ENCODE measurements at regions not wholly inside any gene's neighbourhood (a gene's known extent, or its start where the extent isn't known, plus 50 kb on each side); places are given as distances from the start of the nearest gene placed in this dataset.

DNA sequence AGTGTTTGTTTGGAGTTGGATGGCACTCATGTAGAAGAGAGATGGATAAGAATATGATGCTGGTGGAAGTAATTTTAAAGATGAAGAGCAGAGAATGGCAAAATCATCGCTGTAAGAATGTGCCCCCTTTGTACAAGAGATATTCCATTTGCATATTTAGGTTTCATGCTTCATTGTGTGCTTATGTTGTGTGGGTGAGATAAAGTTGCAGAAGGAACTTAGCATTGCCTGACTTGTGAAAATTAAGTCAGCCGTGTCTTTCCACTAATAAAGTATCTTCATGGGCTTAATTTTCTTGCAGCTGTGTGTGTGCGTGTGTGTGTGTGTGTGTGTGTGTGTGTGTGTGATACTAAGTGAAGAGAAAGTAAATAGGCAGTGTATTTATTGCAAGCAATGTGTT lies 381.9 kb downstream of the OTUD1 start:
- H3K4me1 ChIP-seq (ENCODE audit: insufficient read depth, low read length): no peaks in the 10 kb centered on the region
- DNase-seq (ENCODE audit: low read depth) (no peak), FAIRE-seq (no peak)
- Mint-ChIP-seq H3K27me3 (ENCODE audit: low read depth, unreplicated experiment) (peaks cover 3% of the 10 kb centered on the region), H3K36me3 (ENCODE audit: low read depth, unreplicated experiment) (no peaks in the 10 kb centered on the region), H3K9me3 (ENCODE audit: unreplicated experiment) (no peaks in the 10 kb centered on the region), H3K4me3 (ENCODE audit: unreplicated experiment) (no peak overlapping the region), H3K27ac (ENCODE audit: unreplicated experiment) (no peak overlapping the region), H3K4me1 (ENCODE audit: low read depth, unreplicated experiment) (no peaks in the 10 kb centered on the region)
- H3K4me2 ChIP-seq (ENCODE audit: low read length): no peak overlapping the region
- no peaks in the 10 kb centered on the region for H3K36me3 ChIP-seq (ENCODE audit: insufficient read depth, low read length)
- no peak overlapping the region for H3K27ac ChIP-seq (ENCODE audit: low read depth, low read length)
- no peak overlapping the region for H3K4me3 ChIP-seq (ENCODE audit: insufficient read depth, low read depth, low read length)
- H3K79me2 ChIP-seq (ENCODE audit: insufficient read depth, low read length): no peaks in the 10 kb centered on the region
- no peaks in the 10 kb centered on the region for H4K20me1 ChIP-seq (ENCODE audit: insufficient read depth, low read length)
- no peaks in the 10 kb centered on the region for H3K9me3 ChIP-seq (ENCODE audit: insufficient read depth, low read depth, low read length)
- no peak overlapping the region for H2AFZ ChIP-seq (ENCODE audit: low read depth, low read length)
- TF ChIP-seq CTCF (IDR thresholded peaks at IDR 0.05; ENCODE audit: insufficient read depth, low read depth, low read length) (no peak), EZH2 (IDR thresholded peaks at IDR 0.05; ENCODE audit: insufficient read depth, low read length) (no peak)
- H3K9ac ChIP-seq (ENCODE audit: low read length): no peak overlapping the region
- no peaks in the 10 kb centered on the region for H3K27me3 ChIP-seq (ENCODE audit: insufficient read depth, low read length)

DNA sequence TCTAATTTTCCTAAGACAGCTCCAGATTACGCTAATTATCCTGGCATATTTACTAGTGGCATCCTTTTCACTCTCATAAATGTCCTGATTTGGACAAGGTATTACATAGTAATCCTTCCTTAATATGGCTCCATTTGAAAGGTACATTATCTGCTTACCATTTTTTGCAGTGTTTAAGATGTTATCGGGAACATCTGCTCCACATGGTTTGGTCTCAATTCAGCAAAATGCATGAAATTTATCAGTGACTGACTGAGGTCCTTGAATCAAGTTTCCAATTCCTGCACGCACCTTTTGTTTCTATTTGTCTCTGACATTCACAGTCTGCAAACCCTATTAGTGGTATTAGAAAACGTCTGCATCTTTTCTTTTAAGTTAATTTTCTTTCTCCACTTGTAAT lies 384.1 kb upstream of the KIAA1217 start:
- Mint-ChIP-seq H3K36me3 (ENCODE audit: low read depth, unreplicated experiment) (no peaks in the 10 kb centered on the region), H3K27me3 (ENCODE audit: low read depth, unreplicated experiment) (peaks cover 3% of the 10 kb centered on the region), H3K4me1 (ENCODE audit: low read depth, unreplicated experiment) (no peaks in the 10 kb centered on the region), H3K4me3 (ENCODE audit: unreplicated experiment) (no peak overlapping the region), H3K27ac (ENCODE audit: unreplicated experiment) (no peak overlapping the region), H3K9me3 (ENCODE audit: unreplicated experiment) (no peaks in the 10 kb centered on the region)
- H3K4me2 ChIP-seq (ENCODE audit: low read length): no peak overlapping the region
- H2AFZ ChIP-seq (ENCODE audit: low read depth, low read length): no peak overlapping the region
- no peak overlapping the region for H3K27ac ChIP-seq (ENCODE audit: low read depth, low read length)
- no peaks in the 10 kb centered on the region for H4K20me1 ChIP-seq (ENCODE audit: insufficient read depth, low read length)
- H3K4me1 ChIP-seq (ENCODE audit: insufficient read depth, low read length): no peaks in the 10 kb centered on the region
- TF ChIP-seq EZH2 (IDR thresholded peaks at IDR 0.05; ENCODE audit: insufficient read depth, low read length) (no peak), CTCF (IDR thresholded peaks at IDR 0.05; ENCODE audit: insufficient read depth, low read depth, low read length) (no peak)
- H3K79me2 ChIP-seq (ENCODE audit: insufficient read depth, low read length): no peaks in the 10 kb centered on the region
- H3K9me3 ChIP-seq (ENCODE audit: insufficient read depth, low read depth, low read length): no peaks in the 10 kb centered on the region
- no peak overlapping the region for H3K9ac ChIP-seq (ENCODE audit: low read length)
- H3K27me3 ChIP-seq (ENCODE audit: insufficient read depth, low read length): no peaks in the 10 kb centered on the region
- no peaks in the 10 kb centered on the region for H3K36me3 ChIP-seq (ENCODE audit: insufficient read depth, low read length)
- DNase-seq (ENCODE audit: low read depth) (no peak), FAIRE-seq (no peak)
- no peak overlapping the region for H3K4me3 ChIP-seq (ENCODE audit: insufficient read depth, low read depth, low read length)

GRCh38 chr10:23826421-23826820 lies 382.5 kb upstream of the KIAA1217 start:
- Histone ChIP-seq H3K4me1 (ENCODE audit: insufficient read depth, low read length) (no peaks in the 10 kb centered on the region), H3K79me2 (ENCODE audit: insufficient read depth, low read length) (no peaks in the 10 kb centered on the region), H3K27ac (ENCODE audit: low read depth, low read length) (no peak overlapping the region), H3K36me3 (ENCODE audit: insufficient read depth, low read length) (no peaks in the 10 kb centered on the region), H2AFZ (ENCODE audit: low read depth, low read length) (no peak overlapping the region), H3K9me3 (ENCODE audit: insufficient read depth, low read depth, low read length) (no peaks in the 10 kb centered on the region), H3K27me3 (ENCODE audit: insufficient read depth, low read length) (no peaks in the 10 kb centered on the region), H3K9ac (ENCODE audit: low read length) (no peak overlapping the region), H3K4me2 (ENCODE audit: low read length) (no peak overlapping the region), H3K4me3 (ENCODE audit: insufficient read depth, low read depth, low read length) (no peak overlapping the region), H4K20me1 (ENCODE audit: insufficient read depth, low read length) (no peaks in the 10 kb centered on the region)
- no peak for FAIRE-seq
- no peak for DNase-seq (ENCODE audit: low read depth)
- peaks cover 3% of the 10 kb centered on the region for H3K27me3 Mint-ChIP-seq (ENCODE audit: low read depth, unreplicated experiment)
- no peaks in the 10 kb centered on the region for H3K4me1 Mint-ChIP-seq (ENCODE audit: low read depth, unreplicated experiment)
- no peak overlapping the region for H3K27ac Mint-ChIP-seq (ENCODE audit: unreplicated experiment)
- no peak for TF ChIP-seq EZH2 (IDR thresholded peaks at IDR 0.05; ENCODE audit: insufficient read depth, low read length)
- no peak for TF ChIP-seq CTCF (IDR thresholded peaks at IDR 0.05; ENCODE audit: insufficient read depth, low read depth, low read length)
- H3K9me3 Mint-ChIP-seq (ENCODE audit: unreplicated experiment): no peaks in the 10 kb centered on the region
- no peak overlapping the region for H3K4me3 Mint-ChIP-seq (ENCODE audit: unreplicated experiment)
- H3K36me3 Mint-ChIP-seq (ENCODE audit: low read depth, unreplicated experiment): no peaks in the 10 kb centered on the region

All from astrocyte (in vitro differentiated cells and primary cell).